HG03139 (cell line): ENCODE measurements at regions not wholly inside any gene's neighbourhood (a gene's known extent, or its start where the extent isn't known, plus 50 kb on each side); places are given as distances from the start of the nearest gene placed in this dataset.

Experiments used
- ATAC-seq: cut with Tn5 transposase; IDR thresholded peaks from one replicate; pipeline ENCODE4 v1.9.1; 2021; ENCODE audit not compliant: unreplicated experiment

DNA sequence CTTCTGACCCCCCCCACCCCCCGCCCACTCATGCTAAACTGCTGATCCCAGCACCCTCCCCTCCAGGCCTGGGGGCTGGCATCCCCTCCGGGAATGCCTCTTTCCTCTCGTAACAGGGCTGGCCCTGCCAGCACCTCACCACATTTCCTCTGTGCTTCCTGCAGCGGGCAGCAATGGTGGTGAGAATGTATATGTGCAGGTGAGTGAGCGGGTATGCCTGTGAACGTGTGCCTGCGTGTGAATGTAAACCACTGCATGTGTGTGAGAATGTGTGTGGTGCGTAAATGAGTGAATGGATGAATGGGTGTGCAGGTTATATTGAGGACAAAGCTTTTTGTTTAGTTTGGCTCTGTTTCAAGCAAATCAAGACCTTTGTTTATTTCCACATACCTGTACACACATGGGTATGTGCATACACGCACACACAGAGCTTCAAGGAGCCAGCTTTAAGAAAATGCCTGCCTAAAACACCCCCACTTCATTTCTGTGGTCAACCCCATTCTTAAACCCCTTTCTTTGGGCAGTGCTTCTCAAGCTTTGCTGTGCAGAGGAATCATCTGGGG, 95.7 kb upstream of the SHB start:
- ATAC-seq: no peak

DNA sequence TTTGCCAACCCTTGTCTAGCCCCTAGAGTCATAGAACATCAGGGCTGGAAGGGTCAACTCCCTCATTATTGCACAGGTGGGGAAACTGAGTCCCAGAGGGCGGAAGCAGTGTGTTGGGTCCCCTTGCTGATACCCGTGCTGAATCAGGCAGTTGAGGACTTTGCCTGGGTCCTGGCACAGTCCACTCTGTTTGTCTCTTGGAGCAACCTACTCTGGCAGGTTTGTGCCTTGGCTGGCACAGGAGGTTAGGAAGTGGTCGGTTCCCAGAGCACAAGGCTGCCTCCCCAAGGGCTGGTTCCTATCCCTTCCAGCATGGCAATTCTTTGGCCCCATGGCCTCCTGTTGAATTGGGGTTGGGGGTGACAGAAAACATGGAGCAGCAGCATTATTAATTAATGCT, 94.5 kb upstream of the SHB start:
- ATAC-seq: no peak

DNA sequence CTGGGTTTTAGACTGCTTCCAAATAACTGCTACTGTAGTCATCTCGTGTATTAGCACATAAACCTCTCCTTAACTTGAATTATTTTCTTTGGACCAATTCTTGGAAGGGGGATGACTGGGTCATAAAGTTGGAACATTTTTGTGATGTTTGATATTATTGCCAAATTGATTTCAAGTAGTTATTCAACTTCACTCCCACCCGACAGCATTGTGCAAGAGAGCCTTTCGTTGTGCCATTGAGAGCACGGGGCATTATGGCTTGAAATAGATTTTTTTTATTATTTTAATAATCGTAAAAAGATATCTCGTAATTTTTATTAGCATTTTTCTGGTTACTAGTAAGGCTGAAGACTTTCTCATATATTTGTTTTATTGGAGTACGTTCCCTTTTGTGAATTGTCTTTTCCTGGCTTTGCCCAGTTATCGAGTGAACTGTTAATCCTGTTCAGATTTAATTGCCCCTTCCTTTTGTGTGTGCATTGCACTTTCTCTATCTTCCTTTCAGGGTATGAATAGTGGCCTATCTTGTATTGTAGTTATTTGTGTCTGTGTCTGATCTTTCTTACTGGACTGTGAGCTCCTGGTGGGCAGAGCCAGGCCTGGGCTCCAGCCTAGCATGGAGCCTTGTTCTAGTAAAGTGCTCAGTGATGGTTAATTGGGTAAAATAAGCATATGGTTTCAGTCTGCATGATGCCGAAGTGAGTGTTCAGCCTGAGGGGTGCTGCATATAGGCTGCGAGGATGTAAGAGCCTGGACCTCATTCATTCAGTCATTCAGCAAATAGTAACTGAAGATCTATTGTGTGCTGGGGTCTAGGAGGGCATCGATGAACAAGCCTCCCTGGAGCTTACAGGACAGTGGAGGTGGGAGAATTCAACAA, 93.5 kb upstream of the SHB start:
- no peak for ATAC-seq

DNA sequence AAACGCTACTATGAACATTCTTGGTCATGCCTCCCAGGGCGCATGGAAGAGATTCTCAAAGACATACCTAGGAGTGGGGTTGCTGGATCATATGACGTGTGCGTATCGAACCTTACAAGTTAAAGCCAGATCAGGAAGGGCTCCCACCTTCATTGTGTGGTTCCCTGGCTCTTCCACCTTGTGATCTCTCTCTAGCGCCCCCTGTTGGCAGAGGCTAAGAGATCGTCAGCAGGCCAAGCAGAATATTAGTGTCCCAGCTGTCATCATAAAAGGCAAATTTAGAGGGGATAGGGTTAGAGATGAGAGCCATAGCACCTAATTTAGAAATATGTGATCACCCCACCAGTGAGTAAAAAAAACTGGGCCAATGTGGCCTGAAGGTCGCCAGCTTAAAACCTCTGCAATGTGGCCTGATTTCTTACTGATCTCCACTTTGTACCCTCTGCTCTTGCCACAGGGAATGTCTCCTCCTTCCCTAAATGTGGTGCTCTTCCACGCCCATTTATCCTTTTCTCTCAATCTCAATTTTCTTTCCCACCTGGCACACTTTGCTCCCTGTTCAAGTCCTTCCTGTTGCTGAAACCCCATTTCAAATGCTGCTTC, 91.7 kb upstream of the SHB start:
- ATAC-seq: no peak

DNA sequence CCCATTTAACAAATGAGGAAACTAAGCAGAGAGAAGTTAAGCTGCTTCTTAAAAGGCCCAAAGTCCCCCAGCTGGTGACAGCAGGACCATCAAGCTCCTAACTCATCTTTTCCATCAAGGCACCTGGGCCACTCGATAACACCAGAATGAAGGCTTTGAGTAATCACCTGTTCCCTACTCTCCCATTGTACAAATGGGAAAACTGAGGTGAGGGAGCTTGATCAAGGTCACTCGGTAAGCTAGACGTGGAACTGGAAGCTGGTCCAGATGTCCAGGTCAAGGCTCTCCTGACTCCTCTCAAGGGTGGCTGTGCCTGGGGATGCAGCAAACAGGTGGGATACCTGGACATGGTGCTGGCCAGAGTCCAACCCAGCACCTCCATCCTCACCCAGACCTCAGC, 90.6 kb upstream of the SHB start:
- no peak for ATAC-seq

DNA sequence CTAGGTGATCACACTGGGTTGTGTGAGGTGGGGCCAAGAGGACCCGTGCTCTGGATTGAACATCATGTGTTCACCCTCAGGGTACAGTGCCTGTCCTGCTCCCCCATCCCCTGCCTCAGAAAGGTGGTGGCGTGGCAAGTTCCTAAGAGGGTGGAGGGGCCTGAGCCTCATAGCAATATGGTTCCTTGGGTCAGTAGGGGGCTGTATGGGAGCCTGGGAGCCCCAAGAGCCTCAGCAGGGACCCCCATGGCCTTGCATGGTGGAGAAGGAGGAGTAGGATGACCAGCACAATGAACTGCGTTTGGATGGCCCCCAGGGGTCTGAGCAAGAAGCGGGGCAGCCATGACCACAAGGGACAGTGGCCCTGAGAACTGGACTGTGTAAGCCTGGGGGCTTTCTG, 89.6 kb upstream of the SHB start:
- no peak for ATAC-seq

DNA sequence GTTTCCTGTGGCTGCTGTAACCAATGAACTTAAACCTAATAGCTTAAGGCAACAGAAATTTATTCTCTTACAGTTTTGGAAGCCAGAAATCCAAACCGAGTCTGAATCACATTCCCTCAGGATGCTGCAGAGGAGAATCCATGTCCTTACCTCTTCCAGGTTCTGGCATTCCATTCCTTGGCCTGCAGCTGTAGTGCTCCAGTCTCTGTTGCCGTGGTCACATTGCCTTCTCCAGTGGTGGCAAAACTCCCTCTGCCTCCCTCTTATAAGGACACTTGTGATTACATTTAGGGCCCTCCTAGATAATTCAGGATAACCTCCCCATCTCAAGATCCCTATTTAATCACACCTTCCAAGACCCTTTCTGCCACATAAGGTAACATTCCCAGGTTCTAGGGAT, 88.7 kb upstream of the SHB start:
- ATAC-seq: no peak

DNA sequence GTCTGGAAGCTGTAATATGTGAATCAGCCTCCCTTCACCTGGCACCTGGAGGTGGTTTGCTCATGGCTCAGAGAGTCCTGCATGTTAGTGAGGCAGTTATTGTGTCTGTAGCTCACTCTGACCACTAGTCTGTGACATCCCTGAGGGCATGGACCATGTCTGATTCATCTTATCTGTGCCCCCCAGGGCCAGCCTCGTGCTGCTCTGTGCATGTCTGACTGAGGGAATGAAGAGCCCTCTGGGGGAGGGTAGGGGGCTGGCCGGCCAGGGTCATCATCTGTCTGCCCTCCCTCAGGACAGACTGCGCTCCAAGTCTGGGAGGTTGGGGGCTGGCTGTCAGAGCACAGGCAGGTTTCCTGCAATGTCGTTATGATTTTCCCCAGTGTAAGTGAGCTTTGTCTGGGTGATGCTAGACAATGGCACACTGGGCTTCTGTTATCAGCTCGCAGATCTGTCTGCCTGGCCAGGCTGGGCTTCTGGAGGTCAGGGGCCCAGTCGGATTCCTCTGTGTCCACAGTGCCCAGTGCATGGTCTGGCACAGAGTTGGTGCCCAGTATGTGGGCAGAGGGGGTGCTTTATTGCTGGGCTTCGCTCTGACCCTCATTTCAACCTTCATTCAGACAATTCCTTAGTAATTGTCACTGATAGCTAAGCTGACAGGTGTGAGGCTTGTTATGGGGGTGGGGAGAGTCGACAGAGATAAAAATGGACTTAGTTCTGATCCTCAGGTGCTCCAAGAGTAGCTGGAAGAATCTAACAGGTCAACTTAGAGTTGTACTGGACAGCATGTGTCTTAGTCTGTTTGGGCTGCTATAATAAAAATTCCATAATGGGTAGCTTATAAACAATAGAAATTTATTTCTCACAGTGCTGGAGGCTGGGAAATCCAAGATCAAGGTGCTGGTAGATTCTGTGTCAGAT, 85.7 kb upstream of the SHB start:
- ATAC-seq: no peak

DNA sequence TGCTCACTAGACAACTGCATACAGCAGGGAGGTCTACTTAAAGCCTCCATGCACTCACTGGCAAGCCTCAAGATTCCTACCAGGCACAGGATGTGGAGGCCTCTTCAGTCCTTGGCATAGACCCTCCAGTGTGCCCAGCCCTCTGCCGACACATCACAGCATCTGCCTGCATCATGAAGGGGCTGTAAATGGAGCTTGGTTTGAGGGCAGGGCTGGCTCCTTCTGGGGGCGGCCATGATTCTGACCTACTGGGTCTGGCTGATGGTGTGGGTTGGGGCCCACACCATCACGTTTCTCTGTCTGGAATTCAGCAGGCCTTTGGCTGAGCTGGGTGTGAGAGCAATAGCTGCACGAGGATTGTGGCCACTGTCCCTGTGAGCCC, 84.9 kb upstream of the SHB start:
- no peak for ATAC-seq

DNA sequence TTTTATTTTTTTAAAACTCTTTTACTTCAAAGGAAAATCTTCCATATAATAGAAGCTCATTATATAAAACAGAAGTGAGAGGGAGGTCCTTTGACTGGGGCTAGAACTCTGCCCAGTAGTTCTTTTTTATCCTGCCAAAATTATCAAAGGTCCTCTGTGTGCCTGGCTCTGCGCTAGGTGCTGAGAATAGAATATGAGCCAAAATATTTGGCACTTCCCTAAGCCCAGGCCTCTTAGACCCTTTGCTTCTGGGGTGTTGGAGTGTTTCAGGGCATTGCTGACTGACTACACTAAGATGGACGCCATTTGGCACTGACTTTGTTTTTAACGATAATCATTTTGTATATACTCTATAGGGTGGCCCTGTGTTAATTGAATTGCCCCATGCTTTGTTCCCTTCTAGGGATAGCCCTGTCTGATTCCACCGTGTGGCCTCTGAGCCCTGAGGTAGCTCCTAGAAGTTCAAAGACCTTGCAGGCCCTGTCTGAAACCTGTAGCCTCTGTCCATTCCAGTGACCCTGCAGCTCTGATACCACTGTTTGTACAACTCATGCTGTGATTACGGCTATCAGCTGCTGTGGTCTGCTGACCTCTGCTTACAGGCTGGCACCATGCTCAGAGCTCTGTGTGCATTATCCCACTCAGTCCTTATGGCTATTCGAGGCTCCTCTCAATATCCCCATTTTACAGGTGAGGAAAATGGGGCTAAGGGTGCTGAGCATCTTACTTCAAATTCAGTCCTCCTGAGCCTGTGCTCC, 84.3 kb upstream of the SHB start:
- ATAC-seq: no peak

DNA sequence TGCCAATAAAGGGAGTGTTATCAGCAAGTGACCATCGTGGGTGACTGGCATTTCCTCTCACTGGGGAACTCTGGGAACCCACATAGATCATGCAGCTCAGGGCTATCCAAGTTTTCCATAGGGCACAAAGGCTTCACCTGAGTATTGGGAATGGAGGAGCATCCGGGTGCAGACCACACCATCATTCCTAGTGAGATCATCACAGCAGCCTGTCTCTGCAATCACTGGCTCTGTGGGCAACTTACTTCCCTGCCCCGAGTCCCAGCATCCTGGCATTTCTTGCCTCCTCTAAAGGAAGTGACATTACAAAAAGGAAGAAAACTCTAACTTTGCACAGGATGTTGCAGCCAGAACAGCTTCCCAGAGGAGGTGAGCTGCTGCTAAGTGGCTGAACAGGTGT, 80.6 kb upstream of the SHB start:
- no peak for ATAC-seq

DNA sequence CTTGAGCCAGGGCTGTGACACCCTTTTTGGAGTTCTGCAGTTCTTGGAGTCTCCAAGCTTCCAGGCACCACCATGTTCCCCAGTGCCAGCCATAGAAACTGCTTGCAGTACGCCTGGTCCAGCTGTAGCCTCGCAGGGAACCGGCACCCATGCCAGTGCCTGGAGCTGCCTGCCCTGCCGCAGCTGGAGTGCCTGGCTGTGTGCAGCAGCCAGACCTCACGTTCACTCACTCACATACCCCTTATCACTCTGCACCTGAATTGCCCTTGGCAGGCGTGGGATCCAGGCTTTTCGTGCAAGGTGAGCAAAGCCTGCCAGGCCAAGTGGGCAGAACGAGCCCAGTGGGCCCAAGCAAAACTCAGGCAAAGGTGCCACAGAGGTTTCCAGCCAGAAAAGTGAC, 77.8 kb upstream of the SHB start:
- ATAC-seq: no peak

DNA sequence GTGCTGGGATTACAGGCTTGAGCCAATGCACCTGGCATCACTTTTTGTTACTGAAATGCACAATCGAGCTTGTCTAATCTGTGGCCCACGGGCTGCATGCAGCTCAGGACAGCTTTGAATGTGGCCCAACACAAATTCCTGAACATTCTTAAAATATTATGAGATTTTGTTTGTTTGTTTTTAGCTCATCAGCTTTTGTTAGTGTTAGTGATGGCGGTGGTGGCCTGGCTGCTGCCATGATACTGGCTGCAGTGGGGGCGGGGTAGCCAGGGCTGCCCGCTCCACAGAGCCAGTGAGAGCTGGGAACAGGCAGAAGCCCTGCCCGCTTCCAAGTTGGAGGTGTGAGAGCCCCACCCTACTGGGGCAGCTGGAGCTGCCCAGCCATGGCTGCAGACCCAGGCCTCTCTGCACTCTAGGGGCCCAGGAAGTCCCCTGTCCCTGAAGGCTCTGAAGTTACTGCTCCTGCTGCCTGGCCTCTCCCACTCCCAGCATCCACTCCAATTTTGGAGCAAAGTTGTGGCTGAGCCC, 76.6 kb upstream of the SHB start:
- ATAC-seq: no peak

DNA sequence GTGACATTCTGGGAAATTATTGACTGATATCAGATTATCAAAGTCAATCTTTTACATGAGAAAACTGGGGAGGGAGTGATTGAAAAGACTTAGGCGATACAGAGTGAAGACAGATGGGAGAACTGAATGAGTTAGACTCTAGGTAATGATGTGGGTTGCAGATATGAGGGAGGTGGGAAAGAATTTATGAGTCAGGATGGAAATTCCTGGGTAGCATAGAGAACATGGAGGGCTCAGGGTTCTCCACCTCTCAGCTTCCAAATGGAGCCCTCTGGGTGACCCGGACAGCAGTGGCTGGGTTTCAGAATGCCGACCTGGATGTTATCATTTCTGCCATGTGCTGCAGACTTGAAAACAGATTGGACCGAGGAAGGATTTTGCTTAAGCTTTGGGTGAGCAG, 75.4 kb upstream of the SHB start:
- ATAC-seq: no peak

DNA sequence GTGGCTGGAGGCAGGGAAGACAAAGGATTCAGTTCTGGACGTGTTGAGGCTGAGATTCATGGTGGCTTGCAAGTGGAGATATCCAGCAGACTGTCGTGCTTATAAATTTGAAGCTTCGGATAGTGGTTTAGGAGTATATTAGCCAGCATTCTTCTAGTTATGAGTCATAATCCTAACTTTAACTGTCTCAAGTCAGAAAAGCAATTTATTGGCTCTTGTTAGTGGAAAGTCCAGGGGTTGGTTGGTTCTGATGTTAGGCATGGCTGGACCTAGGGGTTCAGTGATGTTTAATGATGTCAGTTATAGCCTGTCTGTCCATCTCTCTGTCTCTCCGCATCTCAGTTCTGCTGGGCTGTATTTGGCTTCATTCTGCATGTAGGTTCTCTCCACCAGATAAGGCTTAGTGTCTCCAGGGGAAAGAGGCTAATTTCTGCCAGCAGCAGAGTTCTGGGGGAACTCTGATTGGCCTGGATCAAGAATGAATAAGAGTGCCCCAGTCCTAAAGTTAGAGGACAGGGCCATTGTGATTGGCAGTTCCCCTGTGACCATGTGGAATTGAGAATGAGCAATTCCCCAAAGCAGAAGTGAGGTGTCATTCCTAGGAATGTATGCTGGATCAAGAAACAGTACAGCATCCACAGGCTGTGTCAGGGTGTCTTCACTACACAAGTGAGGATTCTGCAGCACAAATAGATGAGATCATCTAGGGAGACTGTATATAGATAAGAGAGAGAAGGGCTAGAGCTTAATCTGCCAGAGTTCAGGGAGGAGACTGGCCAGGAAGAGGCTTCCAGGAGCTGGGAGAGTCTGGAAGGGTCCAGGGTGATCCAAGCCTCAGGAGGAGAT, 72.9 kb upstream of the SHB start:
- ATAC-seq: no peak

DNA sequence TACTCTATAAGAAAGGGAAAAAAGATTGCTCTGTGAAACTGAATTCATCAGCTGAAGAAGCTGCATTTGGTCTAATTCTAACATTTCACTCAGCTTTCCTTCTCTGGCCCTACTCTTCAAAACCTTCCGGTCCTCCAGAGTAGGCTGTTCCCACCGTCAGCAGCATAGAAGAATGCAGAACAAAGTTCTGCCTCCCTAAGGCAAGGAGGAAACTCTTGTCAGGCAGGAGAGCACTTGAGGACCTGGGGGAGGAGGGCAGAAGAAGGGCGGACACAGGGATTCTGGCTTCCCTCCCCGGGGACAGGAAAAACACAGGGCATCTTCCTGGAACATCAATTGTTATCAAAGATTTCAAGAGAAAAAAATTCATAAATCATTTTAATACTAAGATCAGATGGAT, 69.2 kb upstream of the SHB start:
- no peak for ATAC-seq

DNA sequence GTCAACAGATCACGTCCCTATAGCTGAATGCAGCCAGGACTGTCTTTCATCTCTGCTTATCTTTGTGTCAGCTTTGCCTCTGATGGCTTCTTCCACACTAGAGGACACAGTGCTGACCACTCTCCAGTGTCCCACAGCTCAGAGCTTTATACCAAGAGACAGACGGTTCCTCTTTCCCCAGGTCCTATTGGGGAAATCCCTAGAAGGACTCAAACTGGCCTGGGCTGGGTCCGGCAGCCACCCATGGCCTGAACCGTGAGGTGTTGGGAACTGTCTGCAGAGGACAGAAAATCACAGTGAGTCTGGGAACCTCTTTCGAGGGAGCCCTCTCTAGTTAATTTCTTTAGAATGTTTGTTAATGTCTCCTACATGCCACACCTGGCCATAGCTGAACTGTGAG, 68.3 kb upstream of the SHB start:
- no peak for ATAC-seq

DNA sequence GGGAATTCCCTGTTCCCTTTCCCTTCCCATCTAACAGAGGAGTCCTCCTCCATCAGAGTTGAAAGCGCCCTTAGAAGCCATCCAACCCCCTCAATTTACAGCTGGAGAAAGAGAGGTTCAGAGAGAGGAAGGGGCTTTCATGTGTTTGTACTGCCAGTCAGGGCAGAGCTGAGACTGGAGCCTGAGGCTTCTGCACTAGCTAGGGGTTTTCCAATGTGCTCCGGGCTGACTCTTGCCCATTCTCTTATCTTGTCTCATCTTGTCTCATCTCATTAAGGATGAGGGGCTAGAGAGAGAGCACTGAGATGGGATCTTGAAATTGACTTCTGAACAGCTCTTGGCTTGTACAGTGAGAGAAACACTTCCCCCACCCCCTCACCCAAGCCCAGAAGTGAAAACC, 67.4 kb upstream of the SHB start:
- ATAC-seq: no peak

DNA sequence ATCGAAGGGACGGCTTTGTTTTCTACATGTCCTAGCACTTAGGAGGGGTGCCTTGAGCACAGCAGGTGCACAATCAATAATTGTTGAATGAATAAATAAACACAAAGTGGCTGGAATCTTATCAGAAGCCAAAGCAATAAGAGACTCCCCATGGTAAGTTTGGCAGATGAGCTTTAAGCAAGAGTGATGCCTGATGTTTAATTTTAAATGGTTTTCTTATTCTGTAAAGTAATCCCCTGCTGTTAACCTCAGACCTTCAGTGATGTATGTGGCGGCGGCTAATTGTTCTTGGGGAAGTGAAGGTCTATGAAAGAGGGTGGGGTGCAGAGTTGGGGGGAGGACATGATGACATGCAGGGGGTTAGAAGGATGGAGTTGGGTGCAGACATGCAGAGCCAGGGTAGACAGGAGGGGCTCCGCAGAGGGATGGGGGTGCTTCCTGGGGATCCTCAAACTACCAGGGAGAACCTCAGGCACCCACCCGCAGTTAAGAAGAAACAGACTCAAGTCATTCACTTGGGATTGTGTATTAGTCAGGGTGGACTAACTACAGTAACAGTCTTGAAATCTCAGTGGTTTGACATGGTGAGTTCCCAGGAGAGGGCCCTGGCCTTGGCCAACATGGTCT, 65.7 kb upstream of the SHB start:
- ATAC-seq: no peak
